ENCODE measurements at regions not wholly inside any gene's neighbourhood (a gene's known extent, or its start where the extent isn't known, plus 50 kb on each side); places are given as distances from the start of the nearest gene placed in this dataset.

- no peak for TF ChIP-seq CTCF (IDR thresholded peaks at IDR 0.05; ENCODE audit: low read depth, low read length)
- no peak for DNase-seq (ENCODE audit: low read depth, low spot score)
- in situ Hi-C loops (cut with HindIII; ENCODE audit: low sequenced_read_pairs) = no loop called here
- H3K4me3 ChIP-seq (ENCODE audit: low read depth, low read length) = no peak overlapping the region
Observed at GRCh38 chr6:153591159-153591558, 447.9 kb upstream of the OPRM1 start.

GRCh38 chr6:153590411-153590810, 448.6 kb upstream of the OPRM1 start:
- no peak for TF ChIP-seq CTCF (IDR thresholded peaks at IDR 0.05; ENCODE audit: low read depth, low read length)
- in situ Hi-C loops (cut with HindIII; ENCODE audit: low sequenced_read_pairs) = no loop called here

GRCh38 chr6:153588330-153588729, 450.7 kb upstream of the OPRM1 start:
- TF ChIP-seq CTCF (IDR thresholded peaks at IDR 0.05; ENCODE audit: low read depth, low read length) = no peak
- H3K4me3 ChIP-seq (ENCODE audit: low read depth, low read length) = no peak overlapping the region
- in situ Hi-C loops (cut with HindIII; ENCODE audit: low sequenced_read_pairs) = no loop called here
- no peak for DNase-seq (ENCODE audit: low read depth, low spot score)

More at GRCh38 chr6:153590411-153590810, 448.6 kb upstream of the OPRM1 start:
- H3K4me3 ChIP-seq (ENCODE audit: low read depth, low read length) = no peak overlapping the region
- no peak for DNase-seq (ENCODE audit: low read depth, low spot score)

GRCh38 chr6:153583685-153584084, 452.6 kb upstream of the RGS17 start:
- TF ChIP-seq CTCF (IDR thresholded peaks at IDR 0.05; ENCODE audit: low read depth, low read length) = no peak
- no peak for DNase-seq (ENCODE audit: low read depth, low spot score)
- in situ Hi-C loops (cut with HindIII; ENCODE audit: low sequenced_read_pairs) = no loop called here
- no peak overlapping the region for H3K4me3 ChIP-seq (ENCODE audit: low read depth, low read length)

GRCh38 chr6:153580776-153581175, 449.7 kb upstream of the RGS17 start:
- in situ Hi-C loops (cut with HindIII; ENCODE audit: low sequenced_read_pairs) = no loop called here
- no peak overlapping the region for H3K4me3 ChIP-seq (ENCODE audit: low read depth, low read length)
- DNase-seq (ENCODE audit: low read depth, low spot score) = no peak
- no peak for TF ChIP-seq CTCF (IDR thresholded peaks at IDR 0.05; ENCODE audit: low read depth, low read length)

- in situ Hi-C loops (cut with HindIII; ENCODE audit: low sequenced_read_pairs) = no loop called here
- no peak for TF ChIP-seq CTCF (IDR thresholded peaks at IDR 0.05; ENCODE audit: low read depth, low read length)
- H3K4me3 ChIP-seq (ENCODE audit: low read depth, low read length) = no peak overlapping the region
- no peak for DNase-seq (ENCODE audit: low read depth, low spot score)
Observed at GRCh38 chr6:153575528-153575927, 444.4 kb upstream of the RGS17 start.

GRCh38 chr6:153574231-153574630, 443.1 kb upstream of the RGS17 start:
- no peak overlapping the region for H3K4me3 ChIP-seq (ENCODE audit: low read depth, low read length)
- in situ Hi-C loops (cut with HindIII; ENCODE audit: low sequenced_read_pairs) = no loop called here
- TF ChIP-seq CTCF (IDR thresholded peaks at IDR 0.05; ENCODE audit: low read depth, low read length) = no peak
- DNase-seq (ENCODE audit: low read depth, low spot score) = no peak

All from astrocyte of the spinal cord (primary cell).